Liver (tissue), 3 donors: ENCODE measurements at regions not wholly inside any gene's neighbourhood (a gene's known extent, or its start where the extent isn't known, plus 50 kb on each side); places are given as distances from the start of the nearest gene placed in this dataset.

Experiments used
- GABPA ChIP-seq, 2 donors: IDR thresholded peaks in 1 of 2; conservative IDR thresholded peaks in 1 of 2; 2 replicates each; pipeline ENCODE4 v1.6.1; 2016; ENCODE audit warnings: antibody characterized with exemption in 2 of 2, mild to moderate bottlenecking in 1 of 2, moderate library complexity in 1 of 2
- JUND ChIP-seq, 2 donors: IDR thresholded peaks; 2 replicates each; pipeline ENCODE4 v1.6.1; 2016; ENCODE audit warnings: antibody characterized with exemption in 2 of 2
- MAX ChIP-seq: IDR thresholded peaks from 2 replicates; pipeline ENCODE4 v1.6.1; 2016; ENCODE audit warnings: antibody characterized with exemption
- RAD21 ChIP-seq, 2 donors: IDR thresholded peaks; 2 replicates each; pipeline ENCODE4 v1.6.1; 2016; ENCODE audit warnings: antibody characterized with exemption in 2 of 2, mild to moderate bottlenecking in 2 of 2
- SP1 ChIP-seq: IDR thresholded peaks from 2 replicates; pipeline ENCODE4 v1.6.1; 2018; ENCODE audit warnings: antibody characterized with exemption, mild to moderate bottlenecking
- ZBTB33 ChIP-seq: IDR thresholded peaks from 2 replicates; pipeline ENCODE4 v1.6.1; 2016; ENCODE audit warnings: antibody characterized with exemption
- TF ChIP-seq, protein P1 (sequence below): fragments of 150-350 bp; IDR thresholded peaks from 2 replicates; pipeline ENCODE4 v1.5.1; 2017; ENCODE audit warnings: improper control_type of control experiment, low read depth, low read length; ENCODE audit not compliant: missing input control
- donor health status: healthy.
- donor health status: healthy.

DNA sequence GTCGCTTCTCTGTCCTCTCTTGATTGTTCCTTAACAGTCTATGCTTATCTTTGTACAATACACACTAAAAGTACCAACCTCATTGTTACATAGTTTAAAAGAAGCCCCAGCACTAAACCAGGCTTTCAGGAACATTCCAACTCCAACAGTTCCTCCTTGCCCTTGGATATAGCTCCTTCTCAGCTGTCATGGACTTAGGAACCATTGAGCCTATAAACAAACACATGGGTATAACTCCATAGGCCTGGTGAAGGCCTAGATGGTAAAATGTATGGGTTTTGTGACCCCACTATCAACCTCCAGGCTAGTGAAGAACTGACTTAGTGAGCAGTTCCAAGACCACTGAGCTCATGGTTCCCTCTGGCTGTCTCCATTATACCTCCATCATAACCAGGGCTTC, 74.8 kb upstream of the SLC39A10 start:
- TF ChIP-seq, protein P1, sequence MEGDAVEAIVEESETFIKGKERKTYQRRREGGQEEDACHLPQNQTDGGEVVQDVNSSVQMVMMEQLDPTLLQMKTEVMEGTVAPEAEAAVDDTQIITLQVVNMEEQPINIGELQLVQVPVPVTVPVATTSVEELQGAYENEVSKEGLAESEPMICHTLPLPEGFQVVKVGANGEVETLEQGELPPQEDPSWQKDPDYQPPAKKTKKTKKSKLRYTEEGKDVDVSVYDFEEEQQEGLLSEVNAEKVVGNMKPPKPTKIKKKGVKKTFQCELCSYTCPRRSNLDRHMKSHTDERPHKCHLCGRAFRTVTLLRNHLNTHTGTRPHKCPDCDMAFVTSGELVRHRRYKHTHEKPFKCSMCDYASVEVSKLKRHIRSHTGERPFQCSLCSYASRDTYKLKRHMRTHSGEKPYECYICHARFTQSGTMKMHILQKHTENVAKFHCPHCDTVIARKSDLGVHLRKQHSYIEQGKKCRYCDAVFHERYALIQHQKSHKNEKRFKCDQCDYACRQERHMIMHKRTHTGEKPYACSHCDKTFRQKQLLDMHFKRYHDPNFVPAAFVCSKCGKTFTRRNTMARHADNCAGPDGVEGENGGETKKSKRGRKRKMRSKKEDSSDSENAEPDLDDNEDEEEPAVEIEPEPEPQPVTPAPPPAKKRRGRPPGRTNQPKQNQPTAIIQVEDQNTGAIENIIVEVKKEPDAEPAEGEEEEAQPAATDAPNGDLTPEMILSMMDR: no peak
- no peak for TF ChIP-seq RAD21 (IDR thresholded peaks at IDR 0.05)
- no peak for TF ChIP-seq GABPA (IDR thresholded peaks at IDR 0.05 in 1 of 2, conservative IDR thresholded peaks at IDR 0.05 in 1 of 2)
- no peak for TF ChIP-seq JUND (IDR thresholded peaks at IDR 0.05)
- TF ChIP-seq ZBTB33: no peak
- TF ChIP-seq MAX: no peak
- TF ChIP-seq SP1: no peak
